Panc1 (cell line): ENCODE measurements at regions not wholly inside any gene's neighbourhood (a gene's known extent, or its start where the extent isn't known, plus 50 kb on each side); places are given as distances from the start of the nearest gene placed in this dataset.

Experiments
- ATAC-seq: fragments of 200-7000 bp; cut with Tn5 transposase; 2 replicates; pipeline ENCODE4 v1.9.1; 2020; ENCODE audit warnings: mild to moderate bottlenecking, moderate library complexity
- BruUV-seq: library from RNA; stranded (reverse); fragments of 400-500 nt; replicated peaks from 2 replicates; lab custom pipeline; 2021; lab: Mats Ljungman, UMichigan
- CTCF ChIA-PET: fragments of 300-600 bp; sonication (Branson Sonifier 250); formaldehyde crosslinking; loops from one replicate; lab custom pipeline; 2022; ENCODE audit warnings: antibody characterized with exemption; lab: Charles Lee
- POLR2A ChIA-PET: fragments of 300-600 bp; sonication (Branson Sonifier 250); formaldehyde crosslinking; loops from one replicate; lab custom pipeline; 2022; ENCODE audit warnings: antibody characterized with exemption; lab: Charles Lee
- DNase-seq: peaks from one replicate; pipeline ENCODE4 v3.0.0-alpha.2; 2010; ENCODE audit warnings: low read depth, low spot score
- H3K27ac ChIP-seq: 2 replicates; pipeline ENCODE4 v1.5.1; 2011; ENCODE audit warnings: mild to moderate bottlenecking, low read length, inconsistent platforms
- H3K27me3 ChIP-seq: fragments of 200-500 bp; sonication (Bioruptor generic); 2 replicates; pipeline ENCODE4 v1.6.0; 2014; ENCODE audit warnings: low read length, inconsistent platforms; ENCODE audit not compliant: control insufficient read depth, insufficient read depth
- H3K36me3 ChIP-seq: fragments of 200-500 bp; sonication (Bioruptor generic); 2 replicates; pipeline ENCODE4 v1.5.1; 2014; ENCODE audit warnings: inconsistent platforms, mild to moderate bottlenecking, low read length, moderate library complexity; ENCODE audit not compliant: control insufficient read depth, insufficient read depth
- H3K4me1 ChIP-seq: 2 replicates; pipeline ENCODE4 v1.5.1; 2011; ENCODE audit warnings: inconsistent platforms, mild to moderate bottlenecking, low read length, moderate library complexity; ENCODE audit not compliant: control insufficient read depth, insufficient read depth
- H3K4me3 ChIP-seq, 2 experiments: 2 replicates each; pipeline ENCODE4 v1.5.1; 2011 to 2012; ENCODE audit warnings: low read depth in 2 of 2, low read length in 2 of 2, mild to moderate bottlenecking in 2 of 2, inconsistent platforms in 1 of 2, moderate library complexity in 1 of 2
- H3K9me3 ChIP-seq: fragments of 200-500 bp; sonication (Bioruptor generic); 2 replicates; pipeline ENCODE4 v1.5.1; 2014; ENCODE audit warnings: low read depth, mild to moderate bottlenecking, inconsistent platforms, low read length, moderate library complexity; ENCODE audit not compliant: control insufficient read depth, insufficient read depth
- POLR2AphosphoS5 ChIP-seq: IDR thresholded peaks from 2 replicates; pipeline ENCODE4 v1.6.1; 2012; ENCODE audit warnings: mild to moderate bottlenecking, low read depth, low read length, moderate library complexity
- SIN3A ChIP-seq: IDR thresholded peaks from 2 replicates; pipeline ENCODE4 v1.6.1; 2012; ENCODE audit warnings: low read depth, mild to moderate bottlenecking, low read length, moderate library complexity, borderline replicate concordance; ENCODE audit not compliant: insufficient read depth
- TCF7L2 ChIP-seq: IDR thresholded peaks from 2 replicates; pipeline ENCODE4 v1.6.1; 2011; ENCODE audit warnings: mild to moderate bottlenecking, low read depth, low read length, inconsistent platforms
- in situ Hi-C: cut with HindIII; loops from 2 replicates; pipeline ENCODE4 v1.10.0; 2016; ENCODE audit warnings: low sequenced_read_pairs, low pct_unique_long_range_greater_than_20kb
- intact Hi-C: fragments of 100-400 bp; cut with micrococcal nuclease; formaldehyde crosslinking; loops from one replicate; pipeline ENCODE4 v1.10.0; 2022; ENCODE audit not compliant: unreplicated experiment
- TF ChIP-seq, protein P1 (sequence below), 2 experiments: IDR thresholded peaks; 2 replicates each; pipeline ENCODE4 v1.6.1; 2011 to 2012; ENCODE audit warnings: low read depth in 2 of 2, control low read depth in 1 of 2, low read length in 1 of 2, mild to moderate bottlenecking in 1 of 2, moderate library complexity in 1 of 2; ENCODE audit not compliant: insufficient read depth in 1 of 2
- TF ChIP-seq, protein P2 (sequence below): fragments of 450-650 bp; IDR thresholded peaks from 2 replicates; pipeline ENCODE4 v1.5.1; 2017; ENCODE audit warnings: mild to moderate bottlenecking

GRCh38 chr18:49681387-49681786 lies 119.5 kb downstream of the LIPG start:
- Histone ChIP-seq H3K36me3 (no peaks in the 10 kb centered on the region), H3K27ac (no peak overlapping the region), H3K4me1 (no peaks in the 10 kb centered on the region), H3K4me3 (no peak overlapping the region), H3K27me3 (no peaks in the 10 kb centered on the region), H3K9me3 (no peaks in the 10 kb centered on the region)
- ChIA-PET CTCF (no interaction called here), POLR2A (no interaction called here)
- intact Hi-C loops: no loop called here
- DNase-seq (no peak), ATAC-seq (no peak)
- no TSS peak for BruUV-seq
- no peak for TF ChIP-seq TCF7L2
- TF ChIP-seq POLR2AphosphoS5: no peak
- TF ChIP-seq, protein P1, sequence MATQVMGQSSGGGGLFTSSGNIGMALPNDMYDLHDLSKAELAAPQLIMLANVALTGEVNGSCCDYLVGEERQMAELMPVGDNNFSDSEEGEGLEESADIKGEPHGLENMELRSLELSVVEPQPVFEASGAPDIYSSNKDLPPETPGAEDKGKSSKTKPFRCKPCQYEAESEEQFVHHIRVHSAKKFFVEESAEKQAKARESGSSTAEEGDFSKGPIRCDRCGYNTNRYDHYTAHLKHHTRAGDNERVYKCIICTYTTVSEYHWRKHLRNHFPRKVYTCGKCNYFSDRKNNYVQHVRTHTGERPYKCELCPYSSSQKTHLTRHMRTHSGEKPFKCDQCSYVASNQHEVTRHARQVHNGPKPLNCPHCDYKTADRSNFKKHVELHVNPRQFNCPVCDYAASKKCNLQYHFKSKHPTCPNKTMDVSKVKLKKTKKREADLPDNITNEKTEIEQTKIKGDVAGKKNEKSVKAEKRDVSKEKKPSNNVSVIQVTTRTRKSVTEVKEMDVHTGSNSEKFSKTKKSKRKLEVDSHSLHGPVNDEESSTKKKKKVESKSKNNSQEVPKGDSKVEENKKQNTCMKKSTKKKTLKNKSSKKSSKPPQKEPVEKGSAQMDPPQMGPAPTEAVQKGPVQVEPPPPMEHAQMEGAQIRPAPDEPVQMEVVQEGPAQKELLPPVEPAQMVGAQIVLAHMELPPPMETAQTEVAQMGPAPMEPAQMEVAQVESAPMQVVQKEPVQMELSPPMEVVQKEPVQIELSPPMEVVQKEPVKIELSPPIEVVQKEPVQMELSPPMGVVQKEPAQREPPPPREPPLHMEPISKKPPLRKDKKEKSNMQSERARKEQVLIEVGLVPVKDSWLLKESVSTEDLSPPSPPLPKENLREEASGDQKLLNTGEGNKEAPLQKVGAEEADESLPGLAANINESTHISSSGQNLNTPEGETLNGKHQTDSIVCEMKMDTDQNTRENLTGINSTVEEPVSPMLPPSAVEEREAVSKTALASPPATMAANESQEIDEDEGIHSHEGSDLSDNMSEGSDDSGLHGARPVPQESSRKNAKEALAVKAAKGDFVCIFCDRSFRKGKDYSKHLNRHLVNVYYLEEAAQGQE (IDR thresholded peaks at IDR 0.05; ENCODE audit: insufficient read depth in 1 of 2, low read depth in 2 of 2, low read length in 1 of 2): no peak
- TF ChIP-seq, protein P2, sequence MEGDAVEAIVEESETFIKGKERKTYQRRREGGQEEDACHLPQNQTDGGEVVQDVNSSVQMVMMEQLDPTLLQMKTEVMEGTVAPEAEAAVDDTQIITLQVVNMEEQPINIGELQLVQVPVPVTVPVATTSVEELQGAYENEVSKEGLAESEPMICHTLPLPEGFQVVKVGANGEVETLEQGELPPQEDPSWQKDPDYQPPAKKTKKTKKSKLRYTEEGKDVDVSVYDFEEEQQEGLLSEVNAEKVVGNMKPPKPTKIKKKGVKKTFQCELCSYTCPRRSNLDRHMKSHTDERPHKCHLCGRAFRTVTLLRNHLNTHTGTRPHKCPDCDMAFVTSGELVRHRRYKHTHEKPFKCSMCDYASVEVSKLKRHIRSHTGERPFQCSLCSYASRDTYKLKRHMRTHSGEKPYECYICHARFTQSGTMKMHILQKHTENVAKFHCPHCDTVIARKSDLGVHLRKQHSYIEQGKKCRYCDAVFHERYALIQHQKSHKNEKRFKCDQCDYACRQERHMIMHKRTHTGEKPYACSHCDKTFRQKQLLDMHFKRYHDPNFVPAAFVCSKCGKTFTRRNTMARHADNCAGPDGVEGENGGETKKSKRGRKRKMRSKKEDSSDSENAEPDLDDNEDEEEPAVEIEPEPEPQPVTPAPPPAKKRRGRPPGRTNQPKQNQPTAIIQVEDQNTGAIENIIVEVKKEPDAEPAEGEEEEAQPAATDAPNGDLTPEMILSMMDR: no peak
- TF ChIP-seq SIN3A: no peak
- in situ Hi-C loops: no loop called here

DNA sequence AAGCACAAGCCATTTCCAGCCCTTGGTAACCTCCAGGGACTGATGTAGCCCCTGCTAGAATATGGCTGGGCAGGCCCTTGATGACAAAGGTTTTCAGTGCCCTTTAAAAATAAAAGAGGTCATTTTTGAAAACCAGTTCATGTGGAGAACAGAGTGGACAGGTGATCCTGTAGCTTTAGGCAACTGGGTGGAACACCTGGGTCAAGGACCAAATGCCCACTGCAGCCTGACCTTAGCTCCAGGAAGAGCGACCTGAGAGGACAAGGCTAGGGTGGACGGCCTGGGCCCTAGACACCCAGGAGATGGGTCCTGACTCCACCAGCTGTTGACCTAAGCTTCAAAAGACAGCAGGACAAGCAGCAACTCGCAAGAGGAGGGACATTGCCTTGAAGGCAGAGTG lies 116.6 kb downstream of the LIPG start:
- ChIA-PET CTCF (no interaction called here), POLR2A (no interaction called here)
- Histone ChIP-seq H3K4me3 (no peak overlapping the region), H3K27ac (no peak overlapping the region), H3K27me3 (no peaks in the 10 kb centered on the region), H3K36me3 (no peaks in the 10 kb centered on the region), H3K4me1 (no peaks in the 10 kb centered on the region), H3K9me3 (no peaks in the 10 kb centered on the region)
- ATAC-seq (no peak), DNase-seq (no peak)
- intact Hi-C loops: no loop called here
- BruUV-seq: no TSS peak
- TF ChIP-seq, protein P1 (IDR thresholded peaks at IDR 0.05; ENCODE audit: insufficient read depth in 1 of 2, low read depth in 2 of 2, low read length in 1 of 2): no peak
- TF ChIP-seq SIN3A (no peak), POLR2AphosphoS5 (no peak), TCF7L2 (no peak)
- TF ChIP-seq, protein P2: no peak
- in situ Hi-C loops: no loop called here
